ENCODE measurements at regions not wholly inside any gene's neighbourhood (a gene's known extent, or its start where the extent isn't known, plus 50 kb on each side); places are given as distances from the start of the nearest gene placed in this dataset.

DNA sequence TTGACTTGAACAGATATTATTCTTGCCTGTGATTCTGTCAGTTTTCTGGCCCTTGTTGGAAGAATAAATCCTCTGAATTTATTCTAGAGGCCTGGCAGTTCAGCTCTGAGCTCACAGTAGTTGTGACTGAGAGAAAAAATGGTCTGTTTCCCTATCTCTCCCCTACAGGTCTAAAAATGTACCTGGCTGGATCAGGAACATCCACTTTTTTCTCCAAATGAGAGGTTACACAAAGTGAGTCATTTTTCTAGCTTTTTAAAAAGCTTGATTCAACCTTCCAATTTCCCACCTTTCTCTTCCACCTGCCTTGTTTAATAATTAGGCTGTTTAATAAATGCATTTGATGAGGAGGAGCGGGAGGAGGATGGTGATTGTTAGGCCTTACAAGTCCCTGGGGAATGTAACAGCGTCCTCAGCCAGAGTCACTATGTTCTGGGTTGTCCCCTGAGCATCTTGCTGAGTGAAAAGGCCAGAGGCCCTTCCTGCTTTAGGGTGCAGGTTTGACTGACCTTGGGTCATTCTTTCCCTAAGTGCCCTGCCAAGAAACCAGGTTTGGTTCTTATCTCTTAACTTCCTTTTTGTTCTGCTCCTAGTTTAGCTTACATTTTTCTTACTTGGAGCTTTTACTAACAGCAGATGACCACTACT is 91.7 kb upstream of the FUT8 start:
- DNase-seq (ENCODE audit: low spot score) = no peak

- no peak for DNase-seq (ENCODE audit: low spot score)
Measured at GRCh38 chr14:65321370-65321875, 91.1 kb upstream of the FUT8 start.

- DNase-seq (ENCODE audit: low spot score) = no peak
Measured at GRCh38 chr14:65329481-65329880, 83.0 kb upstream of the FUT8 start.

- DNase-seq (ENCODE audit: low spot score) = peak; percentile 39
Measured at GRCh38 chr14:65329911-65330310, 82.6 kb upstream of the FUT8 start.

GRCh38 chr14:65330416-65330815 is 82.1 kb upstream of the FUT8 start:
- no peak for DNase-seq (ENCODE audit: low spot score)

- no peak for DNase-seq (ENCODE audit: low spot score)
Measured at GRCh38 chr14:65331652-65332051, 80.9 kb upstream of the FUT8 start.

DNA sequence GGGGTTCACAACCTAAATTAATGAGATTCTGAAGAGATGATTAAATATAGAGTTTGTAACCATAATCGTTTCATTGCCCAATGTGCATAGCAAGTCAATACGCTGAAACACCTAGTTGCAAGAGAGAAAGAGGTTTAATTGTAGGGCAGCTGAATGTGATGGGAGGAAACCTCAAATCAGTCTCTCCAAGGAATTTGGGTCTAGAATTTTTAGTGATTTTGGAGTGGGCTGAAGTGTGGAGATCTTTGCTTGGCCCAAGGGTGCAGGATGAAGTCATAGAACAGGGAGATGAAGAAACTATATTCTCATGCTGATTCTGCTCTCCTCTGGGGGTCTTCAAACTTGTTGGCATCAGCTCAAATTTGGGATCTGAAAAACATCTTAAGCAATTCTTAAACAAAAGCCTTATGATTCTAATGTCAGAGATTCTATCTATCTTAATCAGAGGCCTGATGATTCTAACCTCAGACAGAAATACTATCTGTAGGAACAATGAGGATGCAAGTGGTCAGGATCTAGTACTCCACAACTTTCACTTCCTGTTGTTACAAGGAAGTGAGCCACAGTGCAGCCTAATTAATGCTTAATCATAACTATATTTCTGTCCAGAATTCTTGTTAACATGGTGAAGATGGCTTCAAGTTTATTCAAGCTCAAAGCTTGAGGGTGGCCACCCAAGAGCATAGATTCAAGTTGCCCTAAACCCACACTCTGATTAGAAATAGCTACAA is 80.2 kb upstream of the FUT8 start:
- peak; percentile 51 for DNase-seq (ENCODE audit: low spot score)

- DNase-seq (ENCODE audit: low spot score) = no peak
Measured at GRCh38 chr14:65333943-65334687, 78.4 kb upstream of the FUT8 start.

DNA sequence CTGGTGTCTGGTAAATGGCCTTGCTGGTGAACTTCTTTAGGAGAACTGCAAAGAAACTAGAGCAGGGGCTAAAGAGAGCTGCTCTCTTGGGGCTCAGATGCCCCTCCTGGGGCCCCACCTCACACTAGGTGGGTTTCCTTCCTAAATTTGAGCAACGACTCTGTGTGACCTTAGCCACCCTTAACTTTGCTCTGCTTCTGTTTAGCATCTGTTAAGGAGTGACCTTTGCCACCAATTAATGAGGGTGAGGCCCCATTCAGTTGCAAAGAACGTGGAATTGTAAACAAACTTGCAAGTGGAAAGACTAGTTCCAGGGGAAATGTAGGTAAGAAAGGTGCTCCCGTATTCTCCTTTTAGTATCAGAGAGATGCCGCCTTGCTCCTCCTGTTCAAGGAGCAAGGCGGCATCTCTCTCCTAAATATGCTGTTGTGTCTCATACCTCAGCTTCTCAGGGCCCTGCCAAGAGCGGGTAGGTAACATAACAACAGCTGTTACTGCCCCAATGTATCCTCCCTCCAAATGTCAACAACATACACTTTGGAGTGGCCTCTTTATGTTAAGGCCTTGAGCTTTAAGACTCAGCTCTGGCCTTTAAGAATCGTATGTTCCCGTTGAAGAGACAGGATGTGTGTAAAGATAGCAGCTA is 77.6 kb upstream of the FUT8 start:
- DNase-seq (ENCODE audit: low spot score) = no peak

GRCh38 chr14:65335411-65335947 is 77.1 kb upstream of the FUT8 start:
- no peak for DNase-seq (ENCODE audit: low spot score)

DNA sequence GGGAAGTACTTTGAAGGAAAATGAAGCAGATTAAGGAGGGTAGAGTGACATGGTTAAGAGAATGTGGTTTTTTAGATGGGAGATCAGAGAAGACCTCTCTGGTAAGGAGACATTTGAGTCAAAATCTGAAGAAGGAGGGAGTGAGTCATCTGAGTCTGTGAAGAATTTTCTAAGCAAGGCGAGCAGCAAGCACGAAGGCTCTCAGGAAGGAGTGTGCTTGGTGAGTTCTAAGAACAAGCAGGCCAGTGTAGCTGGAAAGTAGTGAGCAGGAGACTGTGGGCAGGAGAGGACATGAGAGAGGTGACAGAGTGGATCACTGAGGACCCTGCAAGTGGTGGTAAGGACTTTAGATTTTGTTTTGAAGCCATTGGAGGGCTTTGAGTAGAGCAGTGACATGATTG is 76.3 kb upstream of the FUT8 start:
- no peak for DNase-seq (ENCODE audit: low spot score)

- no peak for DNase-seq (ENCODE audit: low spot score)
Measured at GRCh38 chr14:65339866-65340265, 72.7 kb upstream of the FUT8 start.

DNA sequence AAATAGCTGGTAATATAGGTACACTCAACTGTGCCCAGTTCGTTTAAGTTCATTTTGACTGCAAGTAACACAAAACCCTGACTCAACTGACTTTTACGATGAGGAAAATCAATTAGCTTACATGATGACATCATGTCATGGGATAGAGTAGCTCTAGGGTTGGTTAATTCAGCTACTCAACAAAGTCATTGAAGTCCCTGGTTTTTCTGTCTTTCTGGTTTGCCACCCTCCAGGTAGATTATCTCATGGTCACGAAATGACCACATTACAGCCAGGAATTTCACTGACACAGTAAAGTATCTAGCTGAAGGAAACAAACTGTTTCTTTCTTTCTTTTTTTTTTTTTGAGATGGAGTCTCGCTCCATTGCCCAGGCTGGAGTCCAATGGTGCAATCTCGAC is 68.5 kb upstream of the FUT8 start:
- no peak for DNase-seq (ENCODE audit: low spot score)

DNA sequence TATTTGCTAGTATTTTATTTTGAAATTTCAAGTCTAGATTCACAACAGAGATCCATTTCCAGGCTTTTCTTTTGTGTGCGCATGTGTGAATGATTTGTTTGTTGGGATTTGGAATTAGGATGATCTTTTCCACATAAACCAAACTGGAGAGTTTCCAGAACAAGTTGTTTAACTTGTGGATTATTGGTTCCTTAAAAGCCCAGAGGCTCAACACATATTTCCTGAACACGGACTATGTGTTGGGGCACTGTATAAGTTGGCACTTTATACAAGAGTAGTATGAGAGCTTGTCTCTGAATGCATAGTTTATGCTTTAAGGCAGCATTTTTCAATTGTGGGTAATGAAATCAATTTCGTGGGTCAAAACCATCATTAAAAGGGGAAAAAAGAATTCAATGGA is 67.3 kb upstream of the FUT8 start:
- DNase-seq (ENCODE audit: low spot score) = no peak

GRCh38 chr14:65346474-65346873 is 66.1 kb upstream of the FUT8 start:
- DNase-seq (ENCODE audit: low spot score) = no peak

DNA sequence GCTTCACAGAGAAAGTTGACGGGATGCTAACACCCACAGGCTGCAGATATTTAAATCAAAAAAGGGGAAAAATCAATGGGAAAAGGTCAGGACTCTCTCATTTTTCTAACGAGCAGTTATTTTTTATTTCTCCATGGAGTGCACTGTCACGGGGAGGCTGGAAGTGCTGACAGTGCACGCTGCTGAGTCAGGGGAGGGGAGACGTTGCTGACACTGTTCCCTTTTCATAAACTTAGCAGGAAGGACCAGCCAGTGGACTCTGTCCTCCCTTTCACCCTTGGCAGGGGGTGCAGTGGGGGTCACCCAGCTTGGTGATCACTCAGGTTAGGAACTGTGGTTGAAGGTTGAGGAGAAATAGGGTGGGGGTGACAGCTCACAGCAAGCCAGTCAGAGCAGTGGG is 65.6 kb upstream of the FUT8 start:
- no peak for DNase-seq (ENCODE audit: low spot score)

GRCh38 chr14:65348137-65348536 is 64.4 kb upstream of the FUT8 start:
- DNase-seq (ENCODE audit: low spot score) = no peak

DNA sequence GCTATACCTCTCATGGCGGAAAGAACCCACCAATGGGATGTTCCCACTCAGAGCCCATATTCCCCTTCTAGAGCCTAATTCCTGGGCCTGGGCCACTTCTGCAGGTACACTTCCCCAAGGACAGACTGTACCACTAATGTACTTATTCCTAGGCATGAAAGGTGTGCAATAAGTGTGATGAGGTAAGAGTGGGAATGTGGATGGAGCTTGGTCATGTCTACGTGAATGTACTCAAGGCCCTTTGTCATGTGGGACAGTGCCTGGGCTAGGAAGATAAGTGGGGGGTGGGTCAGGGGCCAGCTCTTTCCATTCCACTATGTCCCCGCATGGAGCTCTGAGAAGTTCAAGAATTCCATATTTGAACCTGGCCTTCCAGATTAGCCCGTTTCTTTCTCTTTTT is 63.4 kb upstream of the FUT8 start:
- DNase-seq (ENCODE audit: low spot score) = no peak

- DNase-seq (ENCODE audit: low spot score) = peak; percentile 52
Measured at GRCh38 chr14:65351493-65352194, 60.9 kb upstream of the FUT8 start.

DNA sequence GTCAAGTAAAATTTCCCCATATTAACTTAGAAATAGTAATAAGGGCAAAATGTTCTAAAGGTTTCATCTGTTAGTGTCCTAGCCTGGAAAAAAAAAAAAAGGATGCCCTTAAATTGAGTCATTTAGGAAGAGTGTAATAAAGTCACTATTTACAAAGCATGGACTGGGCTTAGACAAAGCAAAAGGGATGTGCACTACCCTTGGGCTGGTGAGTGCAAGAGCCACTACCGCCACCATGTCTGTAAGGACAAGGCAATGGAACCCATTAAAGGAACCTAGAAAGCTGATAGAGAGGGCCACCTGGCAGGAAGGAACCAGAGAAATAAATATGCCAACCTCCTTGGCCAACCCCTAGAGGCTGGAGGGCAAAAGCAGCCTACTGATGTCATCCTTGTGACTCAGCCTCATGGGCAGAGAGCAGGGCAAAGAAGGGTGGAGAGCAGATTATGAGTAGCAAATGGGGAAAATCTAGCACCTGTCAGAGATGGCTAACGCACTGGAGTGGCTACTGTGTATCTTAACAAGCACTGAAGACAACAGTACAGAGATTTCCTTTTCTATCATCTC is 59.5 kb upstream of the FUT8 start:
- DNase-seq (ENCODE audit: low spot score) = peak; percentile 69

DNA sequence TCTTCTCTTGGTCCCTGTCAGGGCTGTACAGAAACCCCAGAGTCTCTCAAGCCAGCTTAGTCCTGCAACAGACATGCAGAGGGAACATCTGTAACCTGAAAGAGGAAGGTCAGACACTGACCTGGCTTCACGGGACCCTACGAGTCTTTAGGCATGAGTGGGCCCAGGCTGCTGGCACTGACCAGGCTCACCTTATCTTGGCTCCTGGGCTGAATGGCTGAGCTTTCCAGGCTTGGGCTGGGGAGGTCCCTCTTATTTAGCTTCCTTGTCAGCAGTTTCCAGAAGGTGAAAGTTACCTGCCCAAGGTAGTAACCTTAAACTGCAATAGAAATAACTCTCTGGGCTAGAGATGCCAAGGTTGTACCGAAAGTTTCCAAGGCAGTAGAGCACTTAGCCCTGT is 58.4 kb upstream of the FUT8 start:
- DNase-seq (ENCODE audit: low spot score) = no peak

Measured in germinal center (tissue), 1 donor.